Suprapubic skin (tissue), 4 donors: ENCODE measurements at regions not wholly inside any gene's neighbourhood (a gene's known extent, or its start where the extent isn't known, plus 50 kb on each side); places are given as distances from the start of the nearest gene placed in this dataset.

ENCODE experiments used
- CTCF ChIP-seq, 2 donors: fragments of 200-600 bp in 1 of 2; fragments of 450-650 bp in 1 of 2; sonication (generic) in 1 of 2; IDR thresholded peaks; one replicate each; pipeline ENCODE4 v1.5.1; 2016 to 2019; ENCODE audit warnings: antibody characterized with exemption in 2 of 2, mild to moderate bottlenecking in 1 of 2, moderate library complexity in 1 of 2
- EP300 ChIP-seq: sonication (generic); formaldehyde crosslinking; IDR thresholded peaks from one replicate; pipeline ENCODE4 v1.6.1; 2017; ENCODE audit warnings: antibody characterized with exemption
- POLR2A ChIP-seq, 2 donors: fragments of 450-650 bp; IDR thresholded peaks; one replicate each; pipeline ENCODE4 v1.6.1; 2017; ENCODE audit warnings: antibody characterized with exemption in 2 of 2, mild to moderate bottlenecking in 2 of 2, moderate library complexity in 2 of 2
- POLR2AphosphoS5 ChIP-seq, 3 donors: sonication (generic); formaldehyde crosslinking; IDR thresholded peaks; one replicate each; pipeline ENCODE4 v1.6.1; 2017; ENCODE audit warnings: antibody characterized with exemption in 3 of 3

- no peak for TF ChIP-seq POLR2A (IDR thresholded peaks at IDR 0.05)
- TF ChIP-seq CTCF (IDR thresholded peaks at IDR 0.05) = no peak
- TF ChIP-seq POLR2AphosphoS5 (IDR thresholded peaks at IDR 0.05) = no peak
- TF ChIP-seq EP300 = no peak
Measured at GRCh38 chr1:29746076-29746665, 509.8 kb downstream of the PTPRU start.
